PC-9 (cell line): ENCODE measurements at regions not wholly inside any gene's neighbourhood (a gene's known extent, or its start where the extent isn't known, plus 50 kb on each side); places are given as distances from the start of the nearest gene placed in this dataset.

Source experiments
- CTCF ChIP-seq: fragments of 200-600 bp; sonication (generic); conservative IDR thresholded peaks from 2 replicates; pipeline ENCODE4 v1.6.1; 2017; ENCODE audit warnings: mixed run types, antibody characterized with exemption, mild to moderate bottlenecking, moderate library complexity
- EZH2 ChIP-seq: fragments of 200-600 bp; sonication (generic); IDR thresholded peaks from 2 replicates; pipeline ENCODE4 v1.8.0; 2017; ENCODE audit warnings: antibody characterized with exemption, low read depth

- TF ChIP-seq CTCF (no peak), EZH2 (no peak)
Observed at GRCh38 chr17:13441873-13442272, 159.9 kb downstream of the HS3ST3A1 start.
